GM23338 (cell line): ENCODE measurements at regions not wholly inside any gene's neighbourhood (a gene's known extent, or its start where the extent isn't known, plus 50 kb on each side); places are given as distances from the start of the nearest gene placed in this dataset.

Source experiments
- ATAC-seq: fragments of 200-7000 bp; cut with Tn5 transposase; 3 replicates; pipeline ENCODE4 v1.9.1; 2020
- DNase-seq: peaks from one replicate; pipeline ENCODE4 v3.0.0-alpha.2; 2015; ENCODE audit warnings: low spot score
- H2AFZ ChIP-seq: fragments of 200-600 bp; sonication (generic); 2 replicates; pipeline ENCODE4 v1.8.0; 2016; ENCODE audit warnings: antibody characterized with exemption, mild to moderate bottlenecking, moderate library complexity
- H3F3A ChIP-seq: fragments of 200-600 bp; sonication (generic); replicated peaks from 2 replicates; pipeline ENCODE4 v1.8.0; 2017; ENCODE audit warnings: antibody characterized with exemption, mixed run types, low read depth
- H3K27ac ChIP-seq: fragments of 200-600 bp; sonication (generic); 2 replicates; pipeline ENCODE4 v1.6.1; 2016; ENCODE audit warnings: low read depth
- H3K27me3 ChIP-seq: fragments of 200-600 bp; sonication (generic); 2 replicates; pipeline ENCODE4 v1.8.0; 2016; ENCODE audit warnings: mild to moderate bottlenecking, mixed run types, moderate library complexity; ENCODE audit not compliant: insufficient read depth
- H3K36me3 ChIP-seq: fragments of 200-600 bp; sonication (generic); 2 replicates; pipeline ENCODE4 v1.8.0; 2016; ENCODE audit warnings: mild to moderate bottlenecking; ENCODE audit not compliant: insufficient read depth
- H3K4me1 ChIP-seq: fragments of 200-600 bp; sonication (generic); 2 replicates; pipeline ENCODE4 v1.8.0; 2016; ENCODE audit warnings: mild to moderate bottlenecking, moderate library complexity; ENCODE audit not compliant: insufficient read depth
- H3K4me2 ChIP-seq: fragments of 200-600 bp; sonication (generic); 2 replicates; pipeline ENCODE4 v1.7.1; 2017; ENCODE audit warnings: mixed run types
- H3K4me3 ChIP-seq: fragments of 200-600 bp; sonication (generic); 2 replicates; pipeline ENCODE4 v1.6.1; 2016; ENCODE audit warnings: mixed run types
- H3K79me2 ChIP-seq: fragments of 200-600 bp; sonication (generic); replicated peaks from 2 replicates; pipeline ENCODE4 v1.8.0; 2017; ENCODE audit warnings: mild to moderate bottlenecking; ENCODE audit not compliant: insufficient read depth
- H3K9me2 ChIP-seq: fragments of 200-600 bp; sonication (generic); 2 replicates; pipeline ENCODE4 v1.8.0; 2017; ENCODE audit not compliant: insufficient read depth
- H4K20me1 ChIP-seq: fragments of 200-600 bp; sonication (generic); replicated peaks from 2 replicates; pipeline ENCODE4 v1.8.0; 2017; ENCODE audit warnings: mild to moderate bottlenecking; ENCODE audit not compliant: insufficient read depth
- H3K27ac Mint-ChIP-seq: 2 replicates; pipeline ENCODE4 v1.8.0; 2020; ENCODE audit warnings: inconsistent platforms, mild to moderate bottlenecking, moderate library complexity, mixed read lengths
- H3K27me3 Mint-ChIP-seq: 3 replicates; pipeline ENCODE4 v1.8.0; 2022; ENCODE audit warnings: low read depth, mild to moderate bottlenecking, moderate library complexity, mixed read lengths, inconsistent platforms; ENCODE audit not compliant: insufficient read depth, poor library complexity
- H3K36me3 Mint-ChIP-seq: 3 replicates; pipeline ENCODE4 v1.8.0; 2021; ENCODE audit warnings: low read depth, mild to moderate bottlenecking, inconsistent platforms, moderate library complexity, mixed read lengths
- H3K4me1 Mint-ChIP-seq: 3 replicates; pipeline ENCODE4 v1.8.0; 2020; ENCODE audit warnings: mild to moderate bottlenecking, inconsistent platforms, mixed read lengths
- H3K4me3 Mint-ChIP-seq: 3 replicates; pipeline ENCODE4 v1.8.0; 2021; ENCODE audit warnings: moderate library complexity, mild to moderate bottlenecking, inconsistent platforms, mixed read lengths
- H3K9me3 Mint-ChIP-seq: 3 replicates; pipeline ENCODE4 v1.8.0; 2020; ENCODE audit warnings: moderate library complexity, mild to moderate bottlenecking, inconsistent platforms, mixed read lengths
- CREB1 ChIP-seq: fragments of 250-450 bp; sonication (Bioruptor Pico); IDR thresholded peaks from 2 replicates; pipeline ENCODE4 v1.5.0; 2020; ENCODE audit warnings: low read depth, mild to moderate bottlenecking, moderate library complexity
- CTCF ChIP-seq, 2 experiments: fragments of 200-600 bp in 1 of 2; sonication (generic) in 1 of 2; conservative IDR thresholded peaks; 2 replicates each; pipeline versions ENCODE4 v1.5.1 to v1.6.1; 2016 to 2017; ENCODE audit warnings: antibody characterized with exemption in 2 of 2, low read depth in 2 of 2, mild to moderate bottlenecking in 2 of 2, moderate library complexity in 1 of 2
- EZH2 ChIP-seq: fragments of 200-600 bp; sonication (generic); IDR thresholded peaks from one replicate; pipeline ENCODE4 v1.8.0; 2017; ENCODE audit warnings: antibody characterized with exemption, mild to moderate bottlenecking, low read depth; ENCODE audit not compliant: unreplicated experiment
- EZH2phosphoT487 ChIP-seq: fragments of 200-600 bp; sonication (generic); IDR thresholded peaks from one replicate; pipeline ENCODE4 v1.8.1; 2018; ENCODE audit warnings: antibody characterized with exemption; ENCODE audit not compliant: unreplicated experiment
- JUNB ChIP-seq: IDR thresholded peaks from one replicate; pipeline ENCODE4 v1.6.1; 2016; ENCODE audit warnings: antibody characterized with exemption; ENCODE audit not compliant: unreplicated experiment
- NANOG ChIP-seq: IDR thresholded peaks from 2 replicates; pipeline ENCODE4 v1.6.1; 2016; ENCODE audit warnings: antibody characterized with exemption, borderline replicate concordance
- POLR2AphosphoS5 ChIP-seq: IDR thresholded peaks from 2 replicates; pipeline ENCODE4 v1.6.1; 2016; ENCODE audit warnings: antibody characterized with exemption, low read depth
- REST ChIP-seq: IDR thresholded peaks from one replicate; pipeline ENCODE4 v1.6.1; 2018; ENCODE audit warnings: antibody characterized with exemption; ENCODE audit not compliant: unreplicated experiment
- STAT1 ChIP-seq: IDR thresholded peaks from one replicate; pipeline ENCODE4 v1.6.1; 2016; ENCODE audit warnings: antibody characterized with exemption; ENCODE audit not compliant: unreplicated experiment
- ZNF114 ChIP-seq: fragments of 250-450 bp; sonication (Bioruptor Pico); IDR thresholded peaks from 2 replicates; pipeline ENCODE4 v1.5.0; 2020; ENCODE audit warnings: mild to moderate bottlenecking, moderate library complexity
- ZNF331 ChIP-seq: fragments of 250-450 bp; sonication (Bioruptor Pico); IDR thresholded peaks from 2 replicates; pipeline ENCODE4 v1.5.0; 2020; ENCODE audit warnings: low read depth, mild to moderate bottlenecking, moderate library complexity
- ZNF462 ChIP-seq: fragments of 250-450 bp; sonication (Bioruptor Pico); IDR thresholded peaks from 2 replicates; pipeline ENCODE4 v1.5.0; 2020; ENCODE audit warnings: mild to moderate bottlenecking, moderate library complexity

- TF ChIP-seq CTCF (conservative IDR thresholded peaks at IDR 0.05; ENCODE audit: low read depth in 2 of 2) (no peak), EZH2phosphoT487 (no peak), ZNF114 (CRISPR knock-in tag) (no peak), STAT1 (no peak)
Measured at GRCh38 chr2:220188031-220188430, 560.6 kb downstream of the SLC4A3 start (continued).

- no peaks in the 10 kb centered on the region for H3K27me3 ChIP-seq
- no peak overlapping the region for H3K4me3 ChIP-seq
- no peak overlapping the region for H3K27ac ChIP-seq
- Mint-ChIP-seq H3K4me3 (no peak overlapping the region), H3K27me3 (peaks cover 2% of the 10 kb centered on the region), H3K27ac (no peak overlapping the region), H3K9me3 (peaks cover 31% of the 10 kb centered on the region), H3K4me1 (no peaks in the 10 kb centered on the region; the same call in 2 of the 3 replicates), H3K36me3 (peaks cover 20% of the 10 kb centered on the region)
- H3K9me2 ChIP-seq = no peaks in the 10 kb centered on the region
- no peaks in the 10 kb centered on the region for H3F3A ChIP-seq
- H3K36me3 ChIP-seq = no peaks in the 10 kb centered on the region
- no peak for ATAC-seq
- H3K4me2 ChIP-seq = no peak overlapping the region
- H3K79me2 ChIP-seq = no peaks in the 10 kb centered on the region
- no peaks in the 10 kb centered on the region for H3K4me1 ChIP-seq
- DNase-seq = no peak
- no peaks in the 10 kb centered on the region for H4K20me1 ChIP-seq
- no peak overlapping the region for H2AFZ ChIP-seq
- TF ChIP-seq CTCF (conservative IDR thresholded peaks at IDR 0.05; ENCODE audit: low read depth in 2 of 2) (no peak), EZH2phosphoT487 (no peak), ZNF331 (CRISPR knock-in tag) (no peak), NANOG (no peak), ZNF462 (CRISPR knock-in tag) (no peak), STAT1 (no peak), REST (no peak), ZNF114 (CRISPR knock-in tag) (no peak), POLR2AphosphoS5 (no peak), CREB1 (CRISPR knock-in tag) (no peak), EZH2 (no peak), JUNB (no peak)
Measured at GRCh38 chr2:220191031-220191430, 563.6 kb downstream of the SLC4A3 start.
